ENCODE measurements at regions not wholly inside any gene's neighbourhood (a gene's known extent, or its start where the extent isn't known, plus 50 kb on each side); places are given as distances from the start of the nearest gene placed in this dataset.
"Not testable (repeated sequence)": the region's sequence is repeated elsewhere in the genome, so short reads cannot be mapped to it uniquely, and the experiment has no call there.

GRCh38 chr11:15657264-15657663 is 542.5 kb downstream of the INSC start:
- DNase-seq (ENCODE audit: low read depth in 3 of 3), result no peak

GRCh38 chr11:15660496-15660895 is 545.8 kb downstream of the INSC start:
- no peak for DNase-seq (ENCODE audit: low read depth in 3 of 3)

GRCh38 chr11:15662285-15662684 is 547.6 kb downstream of the INSC start:
- DNase-seq (ENCODE audit: low read depth in 3 of 3), result no peak

GRCh38 chr11:15663777-15664218 is 549.1 kb downstream of the INSC start:
- DNase-seq (ENCODE audit: low read depth in 3 of 3), result no peak

- DNase-seq (ENCODE audit: low read depth in 3 of 3), result no peak
These were observed 550.7 kb downstream of the INSC start for GRCh38 chr11:15665368-15665871.

- no peak for DNase-seq (ENCODE audit: low read depth in 3 of 3)
These were observed 552.5 kb downstream of the INSC start for GRCh38 chr11:15667127-15667725.

GRCh38 chr11:15668718-15669117 is 554.0 kb downstream of the INSC start:
- no peak for DNase-seq (ENCODE audit: low read depth in 3 of 3)

- DNase-seq (ENCODE audit: low read depth in 3 of 3), result no peak
These were observed 555.9 kb downstream of the INSC start for GRCh38 chr11:15670520-15671070.

- DNase-seq (ENCODE audit: low read depth in 3 of 3), result no peak
These were observed 556.5 kb downstream of the INSC start for GRCh38 chr11:15671216-15671615.

- no peak for DNase-seq (ENCODE audit: low read depth in 3 of 3)
These were observed 558.1 kb downstream of the INSC start for GRCh38 chr11:15672825-15673224.

GRCh38 chr11:15673408-15673831 is 558.7 kb downstream of the INSC start:
- no peak for DNase-seq (ENCODE audit: low read depth in 3 of 3)

- DNase-seq (ENCODE audit: low read depth in 3 of 3), result no peak
These were observed 560.0 kb downstream of the INSC start for GRCh38 chr11:15674756-15675155.

- DNase-seq (ENCODE audit: low read depth in 3 of 3), result no peak
These were observed 561.0 kb downstream of the INSC start for GRCh38 chr11:15675683-15676082.

- no peak for DNase-seq (ENCODE audit: low read depth in 3 of 3)
These were observed 562.5 kb downstream of the INSC start for GRCh38 chr11:15677181-15677580.

- DNase-seq (ENCODE audit: low read depth in 3 of 3), result no peak
These were observed 568.8 kb downstream of the INSC start for GRCh38 chr11:15683528-15683927.

- no peak for DNase-seq (ENCODE audit: low read depth in 3 of 3)
These were observed 570.6 kb downstream of the INSC start for GRCh38 chr11:15685306-15685705.

- DNase-seq (ENCODE audit: low read depth in 3 of 3), result not testable (repeated sequence)
These were observed 571.5 kb downstream of the INSC start for GRCh38 chr11:15686259-15686658.

GRCh38 chr11:15687342-15687741 is 572.6 kb downstream of the INSC start:
- DNase-seq (ENCODE audit: low read depth in 3 of 3), result no peak

GRCh38 chr11:15688351-15688792 is 573.6 kb downstream of the INSC start:
- no peak for DNase-seq (ENCODE audit: low read depth in 3 of 3)

GRCh38 chr11:15690320-15690719 is 575.6 kb downstream of the INSC start:
- DNase-seq (ENCODE audit: low read depth in 3 of 3), result no peak

GRCh38 chr11:15692739-15693138 is 578.0 kb downstream of the INSC start:
- DNase-seq (ENCODE audit: low read depth in 3 of 3), result no peak

GRCh38 chr11:15695096-15695721 is 580.5 kb downstream of the INSC start:
- DNase-seq (ENCODE audit: low read depth in 3 of 3), result no peak

GRCh38 chr11:15696069-15696468 is 581.3 kb downstream of the INSC start:
- DNase-seq (ENCODE audit: low read depth in 3 of 3), result no peak

All from stimulated activated CD4-positive, alpha-beta T cell treated with anti-CD3 and anti-CD28 coated beads, TNF-alpha, amount 100 ng/mL, for 24 hours (primary cell).